Calu3 (cell line): ENCODE measurements at regions not wholly inside any gene's neighbourhood (a gene's known extent, or its start where the extent isn't known, plus 50 kb on each side); places are given as distances from the start of the nearest gene placed in this dataset.

Experiments
- BruUV-seq: library from RNA; stranded (reverse); fragments of 400-500 nt; replicated peaks from 2 replicates; lab custom pipeline; 2021; lab: Mats Ljungman, UMichigan
- CTCF ChIA-PET: fragments of 300-600 bp; sonication (Branson Sonifier 250); formaldehyde crosslinking; loops from one replicate; lab custom pipeline; 2022; ENCODE audit warnings: antibody characterized with exemption; lab: Charles Lee
- DNase-seq: peaks from one replicate; pipeline ENCODE4 v3.0.0; 2022
- H3K27ac Mint-ChIP-seq: one replicate; pipeline ENCODE4 v1.8.0; 2022; ENCODE audit warnings: mixed read lengths; ENCODE audit not compliant: unreplicated experiment
- H3K27me3 Mint-ChIP-seq: one replicate; pipeline ENCODE4 v1.8.0; 2022; ENCODE audit warnings: mixed read lengths; ENCODE audit not compliant: unreplicated experiment
- H3K36me3 Mint-ChIP-seq: one replicate; pipeline ENCODE4 v1.8.0; 2022; ENCODE audit warnings: mild to moderate bottlenecking, moderate library complexity, mixed read lengths; ENCODE audit not compliant: insufficient read depth, unreplicated experiment
- H3K4me1 Mint-ChIP-seq: one replicate; pipeline ENCODE4 v1.8.0; 2022; ENCODE audit warnings: mild to moderate bottlenecking, low read depth, mixed read lengths; ENCODE audit not compliant: unreplicated experiment
- H3K4me3 Mint-ChIP-seq: one replicate; pipeline ENCODE4 v1.8.0; 2022; ENCODE audit warnings: mild to moderate bottlenecking, low read depth, moderate library complexity, mixed read lengths; ENCODE audit not compliant: unreplicated experiment
- H3K9me3 Mint-ChIP-seq: one replicate; pipeline ENCODE4 v1.8.0; 2022; ENCODE audit warnings: low read depth, mixed read lengths; ENCODE audit not compliant: unreplicated experiment
- CTCF ChIP-seq: fragments of 200-600 bp; IDR thresholded peaks from one replicate; pipeline ENCODE4 v1.8.0; 2022; ENCODE audit warnings: antibody characterized with exemption; ENCODE audit not compliant: unreplicated experiment
- intact Hi-C: fragments of 100-400 bp; cut with micrococcal nuclease; formaldehyde crosslinking; loops from one replicate; pipeline ENCODE4 v1.10.0; 2022; ENCODE audit not compliant: unreplicated experiment

- BruUV-seq: no TSS peak
- H3K9me3 Mint-ChIP-seq: no peaks in the 10 kb centered on the region
- intact Hi-C loops: no loop called here
- H3K4me1 Mint-ChIP-seq: peaks cover 17% of the 10 kb centered on the region
- peaks cover 79% of the 10 kb centered on the region for H3K27me3 Mint-ChIP-seq
- H3K36me3 Mint-ChIP-seq: no peaks in the 10 kb centered on the region
- no peak for DNase-seq
- CTCF ChIA-PET: no interaction called here
- H3K27ac Mint-ChIP-seq: no peak overlapping the region
- TF ChIP-seq CTCF: no peak
- H3K4me3 Mint-ChIP-seq: no peak overlapping the region
Observed at GRCh38 chr1:30509670-30510069, 213.7 kb downstream of the MATN1 start.

GRCh38 chr1:30508611-30509010 lies 214.8 kb downstream of the MATN1 start:
- Mint-ChIP-seq H3K36me3 (no peaks in the 10 kb centered on the region), H3K27me3 (peaks cover 81% of the 10 kb centered on the region), H3K9me3 (no peaks in the 10 kb centered on the region), H3K4me1 (peaks cover 17% of the 10 kb centered on the region), H3K27ac (no peak overlapping the region), H3K4me3 (no peak overlapping the region)
- intact Hi-C loops: no loop called here
- no peak for TF ChIP-seq CTCF
- BruUV-seq: no TSS peak
- CTCF ChIA-PET: no interaction called here
- DNase-seq: no peak

- Mint-ChIP-seq H3K4me1 (peaks cover 17% of the 10 kb centered on the region), H3K27me3 (peaks cover 81% of the 10 kb centered on the region), H3K36me3 (no peaks in the 10 kb centered on the region), H3K4me3 (no peak overlapping the region), H3K9me3 (no peaks in the 10 kb centered on the region), H3K27ac (no peak overlapping the region)
- no peak for TF ChIP-seq CTCF
- CTCF ChIA-PET: no interaction called here
- DNase-seq: no peak
- no TSS peak for BruUV-seq
- intact Hi-C loops: no loop called here
Observed at GRCh38 chr1:30508175-30508448, 215.3 kb downstream of the MATN1 start.

GRCh38 chr1:30507401-30508174 lies 215.8 kb downstream of the MATN1 start:
- no peak overlapping the region for H3K4me3 Mint-ChIP-seq
- H3K27me3 Mint-ChIP-seq: peaks cover 83% of the 10 kb centered on the region
- peaks cover 15% of the 10 kb centered on the region for H3K4me1 Mint-ChIP-seq
- no peak for TF ChIP-seq CTCF
- CTCF ChIA-PET: no interaction called here
- H3K9me3 Mint-ChIP-seq: no peaks in the 10 kb centered on the region
- no peak for DNase-seq
- no TSS peak for BruUV-seq
- no peak overlapping the region for H3K27ac Mint-ChIP-seq
- intact Hi-C loops: no loop called here
- H3K36me3 Mint-ChIP-seq: no peaks in the 10 kb centered on the region
